Liver (tissue), 8 donors: ENCODE measurements at regions not wholly inside any gene's neighbourhood (a gene's known extent, or its start where the extent isn't known, plus 50 kb on each side); places are given as distances from the start of the nearest gene placed in this dataset.

Experiments used
- DNase-seq: peaks from one replicate; pipeline ENCODE4 v3.0.0-alpha.2; 2017; ENCODE audit warnings: low spot score
- H3K27ac ChIP-seq, 2 donors: one replicate each; pipeline ENCODE4 v1.7.0; 2013; ENCODE audit warnings: inconsistent platforms in 2 of 2, low read length in 2 of 2, control low read depth in 1 of 2, low read depth in 1 of 2, mild to moderate bottlenecking in 1 of 2
- H3K27me3 ChIP-seq, 4 donors: one replicate each; pipeline versions ENCODE4 v1.6.1 to v1.7.0; 2013; ENCODE audit warnings: low read length in 3 of 4, inconsistent platforms in 1 of 4, mild to moderate bottlenecking in 1 of 4, moderate library complexity in 1 of 4; ENCODE audit not compliant: control insufficient read depth in 4 of 4, insufficient read depth in 4 of 4
- H3K36me3 ChIP-seq, 4 donors: one replicate each; pipeline versions ENCODE4 v1.6.1 to v1.7.0; 2013; ENCODE audit warnings: low read length in 3 of 4, mild to moderate bottlenecking in 3 of 4, low read depth in 1 of 4, moderate library complexity in 1 of 4; ENCODE audit not compliant: control insufficient read depth in 4 of 4, insufficient read depth in 3 of 4
- H3K4me1 ChIP-seq, 4 donors: one replicate each; pipeline versions ENCODE4 v1.6.1 to v1.7.0; 2013; ENCODE audit warnings: low read length in 3 of 4, mild to moderate bottlenecking in 3 of 4, moderate library complexity in 1 of 4; ENCODE audit not compliant: control insufficient read depth in 4 of 4, insufficient read depth in 4 of 4
- H3K4me3 ChIP-seq, 3 donors: one replicate each; pipeline versions ENCODE4 v1.6.1 to v1.7.0; 2013; ENCODE audit warnings: low read length in 3 of 3, control low read depth in 1 of 3, low read depth in 1 of 3, mild to moderate bottlenecking in 1 of 3
- H3K9ac ChIP-seq, 2 donors: one replicate each; pipeline ENCODE4 v1.7.0; 2013; ENCODE audit warnings: low read length in 2 of 2, mild to moderate bottlenecking in 2 of 2, moderate library complexity in 2 of 2, control low read depth in 1 of 2, low read depth in 1 of 2
- H3K9me3 ChIP-seq, 4 donors: one replicate each; pipeline versions ENCODE4 v1.6.1 to v1.7.0; 2013; ENCODE audit warnings: low read length in 3 of 4; ENCODE audit not compliant: control insufficient read depth in 4 of 4
- ATF3 ChIP-seq: IDR thresholded peaks from 2 replicates; pipeline ENCODE4 v1.6.1; 2016; ENCODE audit warnings: antibody characterized with exemption
- CTCF ChIP-seq: fragments of 150-350 bp; IDR thresholded peaks from 2 replicates; pipeline ENCODE4 v1.5.1; 2017; ENCODE audit warnings: improper control_type of control experiment, low read depth, low read length; ENCODE audit not compliant: missing input control
- EGR1 ChIP-seq, 2 donors: IDR thresholded peaks; 2 replicates each; pipeline ENCODE4 v1.6.1; 2016 to 2018; ENCODE audit warnings: antibody characterized with exemption in 2 of 2, low read depth in 2 of 2
- FOXA1 ChIP-seq: IDR thresholded peaks from 2 replicates; pipeline ENCODE4 v1.6.1; 2016; ENCODE audit warnings: antibody characterized with exemption
- FOXA2 ChIP-seq: IDR thresholded peaks from 2 replicates; pipeline ENCODE4 v1.6.1; 2016; ENCODE audit warnings: antibody characterized with exemption
- GABPA ChIP-seq, 2 donors: IDR thresholded peaks in 1 of 2; conservative IDR thresholded peaks in 1 of 2; 2 replicates each; pipeline ENCODE4 v1.6.1; 2016; ENCODE audit warnings: antibody characterized with exemption in 2 of 2, mild to moderate bottlenecking in 1 of 2, moderate library complexity in 1 of 2
- HNF4A ChIP-seq, 2 donors: conservative IDR thresholded peaks; 2 replicates each; pipeline ENCODE4 v1.6.1; 2016; ENCODE audit warnings: antibody characterized with exemption in 2 of 2, mild to moderate bottlenecking in 2 of 2
- HNF4G ChIP-seq: IDR thresholded peaks from 2 replicates; pipeline ENCODE4 v1.6.1; 2016; ENCODE audit warnings: antibody characterized with exemption
- JUND ChIP-seq, 2 donors: IDR thresholded peaks; 2 replicates each; pipeline ENCODE4 v1.6.1; 2016; ENCODE audit warnings: antibody characterized with exemption in 2 of 2
- MAX ChIP-seq: IDR thresholded peaks from 2 replicates; pipeline ENCODE4 v1.6.1; 2016; ENCODE audit warnings: antibody characterized with exemption
- NR2F2 ChIP-seq: IDR thresholded peaks from 2 replicates; pipeline ENCODE4 v1.6.1; 2016; ENCODE audit warnings: antibody characterized with exemption
- RAD21 ChIP-seq, 2 donors: IDR thresholded peaks; 2 replicates each; pipeline ENCODE4 v1.6.1; 2016; ENCODE audit warnings: antibody characterized with exemption in 2 of 2, mild to moderate bottlenecking in 2 of 2
- REST ChIP-seq: IDR thresholded peaks from 2 replicates; pipeline ENCODE4 v1.6.1; 2016; ENCODE audit warnings: antibody characterized with exemption, mild to moderate bottlenecking
- RXRA ChIP-seq, 2 donors: IDR thresholded peaks; 2 replicates each; pipeline ENCODE4 v1.6.1; 2017 to 2018; ENCODE audit warnings: antibody characterized with exemption in 2 of 2, mild to moderate bottlenecking in 1 of 2
- SP1 ChIP-seq: IDR thresholded peaks from 2 replicates; pipeline ENCODE4 v1.6.1; 2018; ENCODE audit warnings: antibody characterized with exemption, mild to moderate bottlenecking
- TAF1 ChIP-seq: conservative IDR thresholded peaks from 2 replicates; pipeline ENCODE4 v1.6.1; 2016; ENCODE audit warnings: antibody characterized with exemption, mild to moderate bottlenecking
- YY1 ChIP-seq: IDR thresholded peaks from 2 replicates; pipeline ENCODE4 v1.6.1; 2016; ENCODE audit warnings: antibody characterized with exemption, mild to moderate bottlenecking
- ZBTB33 ChIP-seq: IDR thresholded peaks from 2 replicates; pipeline ENCODE4 v1.6.1; 2016; ENCODE audit warnings: antibody characterized with exemption
- WGBS: extraction: QIAGEN DNeasy Blood & Tissue Kit; methylation state at CpG from one replicate; pipeline ENCODE4 v1.1.7; 2013; 5-methylcytosine and 5-hydroxymethylcytosine counted together
- donor health status: healthy.
- donor health status: healthy.
- donor health status: healthy.
- donor health status: healthy.
- donor health status: healthy.

GRCh38 chr22:49500942-49501395 lies 326.7 kb downstream of the BRD1 start:
- no peak for TF ChIP-seq ZBTB33
- no peak for TF ChIP-seq MAX
- TF ChIP-seq RAD21 (IDR thresholded peaks at IDR 0.05): no peak
- TF ChIP-seq FOXA1: no peak
- TF ChIP-seq GABPA (IDR thresholded peaks at IDR 0.05 in 1 of 2, conservative IDR thresholded peaks at IDR 0.05 in 1 of 2): no peak
- no peak overlapping the region for H3K9ac ChIP-seq
- DNase-seq: no peak
- no peaks in the 10 kb centered on the region for H3K36me3 ChIP-seq
- no peak overlapping the region for H3K27ac ChIP-seq
- 88% methylated on average over 2 of the region's 2 CpGs for WGBS
- H3K9me3 ChIP-seq: peaks cover 0 to 2% (median 0%) of the 10 kb centered on the region in 4 donors
- H3K4me1 ChIP-seq: no peaks in the 10 kb centered on the region
- H3K27me3 ChIP-seq: no peaks in the 10 kb centered on the region
- H3K4me3 ChIP-seq: no peak overlapping the region

- Histone ChIP-seq H3K4me1 (no peaks in the 10 kb centered on the region), H3K27ac (no peak overlapping the region), H3K27me3 (no peaks in the 10 kb centered on the region), H3K36me3 (no peaks in the 10 kb centered on the region), H3K9me3 (peaks cover 0 to 2% (median under 1%) of the 10 kb centered on the region in 4 donors), H3K4me3 (no peak overlapping the region), H3K9ac (no peak overlapping the region)
- TF ChIP-seq RXRA (IDR thresholded peaks at IDR 0.05): no peak
- no peak for TF ChIP-seq NR2F2
- TF ChIP-seq REST: no peak
- no peak for TF ChIP-seq EGR1 (IDR thresholded peaks at IDR 0.05; ENCODE audit: low read depth in 2 of 2)
- no peak for TF ChIP-seq JUND (IDR thresholded peaks at IDR 0.05)
- TF ChIP-seq TAF1: no peak
- TF ChIP-seq SP1: no peak
- no peak for TF ChIP-seq FOXA1
- no peak for TF ChIP-seq FOXA2
- TF ChIP-seq YY1: no peak
- TF ChIP-seq MAX: no peak
- no peak for TF ChIP-seq RAD21 (IDR thresholded peaks at IDR 0.05)
- TF ChIP-seq ZBTB33: no peak
- TF ChIP-seq ATF3: no peak
- TF ChIP-seq CTCF: no peak
- TF ChIP-seq GABPA (IDR thresholded peaks at IDR 0.05 in 1 of 2, conservative IDR thresholded peaks at IDR 0.05 in 1 of 2): no peak
- TF ChIP-seq HNF4A (conservative IDR thresholded peaks at IDR 0.05): no peak
- no peak for TF ChIP-seq HNF4G
- no peak for DNase-seq
These were observed 327.6 kb downstream of the BRD1 start for GRCh38 chr22:49500076-49500460.
